Mesenteric fat pad (tissue), 1 donor: ENCODE measurements at regions not wholly inside any gene's neighbourhood (a gene's known extent, or its start where the extent isn't known, plus 50 kb on each side); places are given as distances from the start of the nearest gene placed in this dataset.

Source experiments
- DNase-seq: peaks from one replicate; pipeline ENCODE4 v3.0.0-alpha.2; 2020; ENCODE audit warnings: low spot score
- donor health status: DM: yes; HTN: yes; CAD: no.

GRCh38 chr14:62084020-62084419, 321.8 kb downstream of the SNAPC1 start:
- no peak for DNase-seq

- DNase-seq = no peak
These were observed 325.0 kb downstream of the SNAPC1 start for GRCh38 chr14:62087191-62087590.

- DNase-seq = no peak
These were observed 331.5 kb downstream of the SNAPC1 start for GRCh38 chr14:62093736-62094135.

GRCh38 chr14:62097072-62097471, 334.9 kb downstream of the SNAPC1 start:
- DNase-seq = no peak

GRCh38 chr14:62097824-62098223, 335.6 kb downstream of the SNAPC1 start:
- no peak for DNase-seq

- DNase-seq = no peak
These were observed 336.1 kb downstream of the SNAPC1 start for GRCh38 chr14:62098357-62098756.

GRCh38 chr14:62099091-62099490, 336.9 kb downstream of the SNAPC1 start:
- DNase-seq = no peak

- no peak for DNase-seq
These were observed 339.0 kb downstream of the SNAPC1 start for GRCh38 chr14:62101189-62101588.

GRCh38 chr14:62101673-62102348, 339.6 kb downstream of the SNAPC1 start:
- no peak for DNase-seq

GRCh38 chr14:62102349-62102725, 340.1 kb downstream of the SNAPC1 start:
- DNase-seq = no peak

- DNase-seq = no peak
These were observed 341.2 kb downstream of the SNAPC1 start for GRCh38 chr14:62103464-62103863.

- DNase-seq = no peak
These were observed 348.7 kb downstream of the SNAPC1 start for GRCh38 chr14:62110941-62111340.

GRCh38 chr14:62117010-62117750, 355.0 kb downstream of the SNAPC1 start:
- DNase-seq = peak; percentile 90

GRCh38 chr14:62117751-62118105, 355.5 kb downstream of the SNAPC1 start:
- no peak for DNase-seq

GRCh38 chr14:62118461-62118860, 356.2 kb downstream of the SNAPC1 start:
- DNase-seq = no peak

GRCh38 chr14:62118871-62119270, 356.7 kb downstream of the SNAPC1 start:
- no peak for DNase-seq

- DNase-seq = no peak
These were observed 361.7 kb downstream of the SNAPC1 start for GRCh38 chr14:62123961-62124360.

- no peak for DNase-seq
These were observed 363.6 kb downstream of the SNAPC1 start for GRCh38 chr14:62125793-62126192.

GRCh38 chr14:62126879-62127478, 364.8 kb downstream of the SNAPC1 start:
- DNase-seq = no peak

- no peak for DNase-seq
These were observed 368.2 kb downstream of the SNAPC1 start for GRCh38 chr14:62130441-62130840.

GRCh38 chr14:62133776-62134550, 371.7 kb downstream of the SNAPC1 start:
- no peak for DNase-seq

- DNase-seq = no peak
These were observed 376.4 kb downstream of the SNAPC1 start for GRCh38 chr14:62138593-62138992.
